Neural cell (in vitro differentiated cells): ENCODE measurements at regions not wholly inside any gene's neighbourhood (a gene's known extent, or its start where the extent isn't known, plus 50 kb on each side); places are given as distances from the start of the nearest gene placed in this dataset.

ENCODE experiments used
- H2AFZ ChIP-seq: fragments of 200-600, 300-800 bp; sonication (generic), shearing (Covaris generic); 2 replicates; pipeline ENCODE4 v1.6.0; 2014; ENCODE audit warnings: low read depth, mild to moderate bottlenecking, antibody characterized with exemption, low read length, moderate library complexity
- H3F3A ChIP-seq: fragments of 200-600 bp; shearing (Covaris generic); 2 replicates; pipeline ENCODE4 v1.6.1; 2016; ENCODE audit warnings: mild to moderate bottlenecking, moderate library complexity, mixed read lengths, antibody characterized with exemption, low read length; ENCODE audit not compliant: insufficient read depth, poor library complexity, severe bottlenecking
- H3K27ac ChIP-seq: fragments of 200-600, 300-800 bp; sonication (generic), shearing (Covaris generic); 2 replicates; pipeline ENCODE4 v1.5.1; 2014; ENCODE audit warnings: mild to moderate bottlenecking, low read length, moderate library complexity
- H3K27me3 ChIP-seq: fragments of 300-800, 200-600 bp; sonication (generic), shearing (Covaris generic); 2 replicates; pipeline ENCODE4 v1.6.0; 2014; ENCODE audit warnings: mild to moderate bottlenecking, low read depth, low read length, moderate library complexity; ENCODE audit not compliant: insufficient read depth
- H3K36me3 ChIP-seq: fragments of 300-800, 200-600 bp; sonication (generic), shearing (Covaris generic); 2 replicates; pipeline ENCODE4 v1.5.1; 2014; ENCODE audit warnings: mild to moderate bottlenecking, antibody characterized with exemption, low read length, moderate library complexity; ENCODE audit not compliant: insufficient read depth
- H3K4me2 ChIP-seq: fragments of 300-800, 200-600 bp; sonication (generic), shearing (Covaris generic); 2 replicates; pipeline ENCODE4 v1.6.0; 2014; ENCODE audit warnings: mild to moderate bottlenecking, low read length
- H3K4me3 ChIP-seq: fragments of 300-800, 200-600 bp; sonication (generic), shearing (Covaris generic); 2 replicates; pipeline ENCODE4 v1.5.1; 2014; ENCODE audit warnings: mild to moderate bottlenecking, low read length, moderate library complexity
- H3K79me2 ChIP-seq: fragments of 200-600 bp; shearing (Covaris generic); replicated peaks from 2 replicates; pipeline ENCODE4 v1.6.0; 2014; ENCODE audit warnings: mild to moderate bottlenecking, low read length, moderate library complexity; ENCODE audit not compliant: insufficient read depth
- H3K9ac ChIP-seq: fragments of 300-800, 200-600 bp; sonication (generic), shearing (Covaris generic); 2 replicates; pipeline ENCODE4 v1.6.1; 2016; ENCODE audit warnings: mild to moderate bottlenecking, low read length, mixed read lengths
- H3K9me2 ChIP-seq: fragments of 200-600 bp; shearing (Covaris generic); 2 replicates; pipeline ENCODE4 v1.6.1; 2016; ENCODE audit warnings: mild to moderate bottlenecking, low read length, mixed read lengths; ENCODE audit not compliant: insufficient read depth
- H3K9me3 ChIP-seq: fragments of 200-600, 300-800 bp; sonication (generic), shearing (Covaris generic); 2 replicates; pipeline ENCODE4 v1.6.1; 2016; ENCODE audit warnings: mild to moderate bottlenecking, mixed run types, low read length, moderate library complexity, mixed read lengths
- H4K20me1 ChIP-seq: fragments of 200-600 bp; shearing (Covaris generic); 2 replicates; pipeline ENCODE4 v1.6.1; 2016; ENCODE audit warnings: mild to moderate bottlenecking, mixed run types; ENCODE audit not compliant: insufficient read depth
- EP300 ChIP-seq: fragments of 450-650 bp; conservative IDR thresholded peaks from 2 replicates; pipeline ENCODE4 v1.6.1; 2014; ENCODE audit warnings: antibody characterized with exemption, mild to moderate bottlenecking, moderate library complexity; ENCODE audit not compliant: poor library complexity, severe bottlenecking
- EZH2 ChIP-seq: fragments of 200-600, 300-800 bp; shearing (Covaris generic), sonication (generic); IDR thresholded peaks from 2 replicates; pipeline ENCODE4 v1.6.1; 2014; ENCODE audit warnings: antibody characterized with exemption, low read length, borderline replicate concordance, mild to moderate bottlenecking; ENCODE audit not compliant: insufficient read depth, poor library complexity, severe bottlenecking
- MXI1 ChIP-seq: fragments of 450-650 bp; conservative IDR thresholded peaks from 2 replicates; pipeline ENCODE4 v1.6.1; 2014; ENCODE audit warnings: antibody characterized with exemption, mild to moderate bottlenecking; ENCODE audit not compliant: poor library complexity, severe bottlenecking
- POLR2AphosphoS5 ChIP-seq: IDR thresholded peaks from 2 replicates; pipeline ENCODE4 v1.6.1; 2012
- RAD21 ChIP-seq: fragments of 450-650 bp; conservative IDR thresholded peaks from 2 replicates; pipeline ENCODE4 v1.6.1; 2014; ENCODE audit warnings: antibody characterized with exemption, mild to moderate bottlenecking, moderate library complexity
- SMC3 ChIP-seq: fragments of 450-650 bp; conservative IDR thresholded peaks from 2 replicates; pipeline ENCODE4 v1.6.1; 2014; ENCODE audit warnings: antibody characterized with exemption, mild to moderate bottlenecking, moderate library complexity; ENCODE audit not compliant: poor library complexity
- TAF1 ChIP-seq: IDR thresholded peaks from 2 replicates; pipeline ENCODE4 v1.6.1; 2012; ENCODE audit warnings: low read depth
- TF ChIP-seq, protein P1 (sequence below): fragments of 450-650 bp; IDR thresholded peaks from 2 replicates; pipeline ENCODE4 v1.5.1; 2014; ENCODE audit warnings: antibody characterized with exemption, mild to moderate bottlenecking, moderate library complexity; ENCODE audit not compliant: poor library complexity, severe bottlenecking
- TF ChIP-seq, protein P2 (sequence below): IDR thresholded peaks from 2 replicates; pipeline ENCODE4 v1.6.1; 2012; ENCODE audit warnings: borderline replicate concordance

DNA sequence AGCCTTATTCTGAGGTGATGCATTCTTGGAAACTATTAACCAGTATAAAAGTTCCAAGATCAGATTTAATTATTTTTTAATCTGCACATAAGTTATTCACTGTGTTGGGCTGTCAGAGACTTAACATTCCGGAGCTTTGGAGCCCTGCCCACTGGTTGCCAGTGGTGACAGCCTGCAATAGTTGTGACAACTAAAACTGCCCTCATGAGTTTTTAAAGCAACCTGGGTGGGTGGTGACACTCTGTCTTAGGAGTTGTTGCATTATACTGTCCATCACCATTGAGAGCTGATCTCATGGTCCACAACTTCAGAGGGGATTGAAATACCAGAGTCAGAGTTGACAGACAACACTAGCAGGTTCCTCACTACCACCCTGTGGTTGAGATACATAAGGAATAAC lies 653.9 kb upstream of the USP24 start:
- Histone ChIP-seq H4K20me1 (no peaks in the 10 kb centered on the region), H3K79me2 (no peaks in the 10 kb centered on the region), H3K9me2 (no peaks in the 10 kb centered on the region), H3K9ac (no peak overlapping the region), H3K27me3 (no peaks in the 10 kb centered on the region), H3K4me2 (no peak overlapping the region), H3K27ac (no peak overlapping the region), H3K9me3 (no peaks in the 10 kb centered on the region), H3K36me3 (no peaks in the 10 kb centered on the region), H3K4me3 (no peak overlapping the region), H3F3A (no peaks in the 10 kb centered on the region), H2AFZ (no peak overlapping the region)
- no peak for TF ChIP-seq SMC3
- TF ChIP-seq, protein P1, sequence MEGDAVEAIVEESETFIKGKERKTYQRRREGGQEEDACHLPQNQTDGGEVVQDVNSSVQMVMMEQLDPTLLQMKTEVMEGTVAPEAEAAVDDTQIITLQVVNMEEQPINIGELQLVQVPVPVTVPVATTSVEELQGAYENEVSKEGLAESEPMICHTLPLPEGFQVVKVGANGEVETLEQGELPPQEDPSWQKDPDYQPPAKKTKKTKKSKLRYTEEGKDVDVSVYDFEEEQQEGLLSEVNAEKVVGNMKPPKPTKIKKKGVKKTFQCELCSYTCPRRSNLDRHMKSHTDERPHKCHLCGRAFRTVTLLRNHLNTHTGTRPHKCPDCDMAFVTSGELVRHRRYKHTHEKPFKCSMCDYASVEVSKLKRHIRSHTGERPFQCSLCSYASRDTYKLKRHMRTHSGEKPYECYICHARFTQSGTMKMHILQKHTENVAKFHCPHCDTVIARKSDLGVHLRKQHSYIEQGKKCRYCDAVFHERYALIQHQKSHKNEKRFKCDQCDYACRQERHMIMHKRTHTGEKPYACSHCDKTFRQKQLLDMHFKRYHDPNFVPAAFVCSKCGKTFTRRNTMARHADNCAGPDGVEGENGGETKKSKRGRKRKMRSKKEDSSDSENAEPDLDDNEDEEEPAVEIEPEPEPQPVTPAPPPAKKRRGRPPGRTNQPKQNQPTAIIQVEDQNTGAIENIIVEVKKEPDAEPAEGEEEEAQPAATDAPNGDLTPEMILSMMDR: no peak

DNA sequence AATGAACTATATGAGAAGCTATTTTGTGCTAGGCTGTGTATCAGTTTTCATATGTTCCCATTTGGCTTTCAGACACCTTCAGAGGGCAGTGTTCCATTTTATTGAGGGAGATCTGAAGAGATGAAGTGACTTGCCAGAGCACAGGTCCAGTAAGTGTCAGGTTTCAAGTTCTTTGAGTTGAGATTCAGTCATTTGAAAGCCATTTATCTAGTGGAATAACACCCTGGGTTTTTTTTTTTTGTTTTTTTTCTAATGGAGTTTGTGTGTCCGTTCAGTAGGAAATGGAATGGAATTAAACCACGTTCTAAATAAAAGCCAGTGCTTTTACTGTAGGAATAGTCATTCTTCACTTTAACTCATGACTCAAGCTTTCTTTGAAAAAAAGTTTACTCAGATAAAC lies 652.9 kb upstream of the USP24 start:
- H3K27me3 ChIP-seq: no peaks in the 10 kb centered on the region
- H3K79me2 ChIP-seq: no peaks in the 10 kb centered on the region
- no peak overlapping the region for H3K9ac ChIP-seq
- H2AFZ ChIP-seq: no peak overlapping the region
- H3K27ac ChIP-seq: no peak overlapping the region
- TF ChIP-seq RAD21 (no peak), SMC3 (no peak), POLR2AphosphoS5 (no peak), EZH2 (no peak), MXI1 (no peak), EP300 (no peak), TAF1 (no peak)
- TF ChIP-seq, protein P2, sequence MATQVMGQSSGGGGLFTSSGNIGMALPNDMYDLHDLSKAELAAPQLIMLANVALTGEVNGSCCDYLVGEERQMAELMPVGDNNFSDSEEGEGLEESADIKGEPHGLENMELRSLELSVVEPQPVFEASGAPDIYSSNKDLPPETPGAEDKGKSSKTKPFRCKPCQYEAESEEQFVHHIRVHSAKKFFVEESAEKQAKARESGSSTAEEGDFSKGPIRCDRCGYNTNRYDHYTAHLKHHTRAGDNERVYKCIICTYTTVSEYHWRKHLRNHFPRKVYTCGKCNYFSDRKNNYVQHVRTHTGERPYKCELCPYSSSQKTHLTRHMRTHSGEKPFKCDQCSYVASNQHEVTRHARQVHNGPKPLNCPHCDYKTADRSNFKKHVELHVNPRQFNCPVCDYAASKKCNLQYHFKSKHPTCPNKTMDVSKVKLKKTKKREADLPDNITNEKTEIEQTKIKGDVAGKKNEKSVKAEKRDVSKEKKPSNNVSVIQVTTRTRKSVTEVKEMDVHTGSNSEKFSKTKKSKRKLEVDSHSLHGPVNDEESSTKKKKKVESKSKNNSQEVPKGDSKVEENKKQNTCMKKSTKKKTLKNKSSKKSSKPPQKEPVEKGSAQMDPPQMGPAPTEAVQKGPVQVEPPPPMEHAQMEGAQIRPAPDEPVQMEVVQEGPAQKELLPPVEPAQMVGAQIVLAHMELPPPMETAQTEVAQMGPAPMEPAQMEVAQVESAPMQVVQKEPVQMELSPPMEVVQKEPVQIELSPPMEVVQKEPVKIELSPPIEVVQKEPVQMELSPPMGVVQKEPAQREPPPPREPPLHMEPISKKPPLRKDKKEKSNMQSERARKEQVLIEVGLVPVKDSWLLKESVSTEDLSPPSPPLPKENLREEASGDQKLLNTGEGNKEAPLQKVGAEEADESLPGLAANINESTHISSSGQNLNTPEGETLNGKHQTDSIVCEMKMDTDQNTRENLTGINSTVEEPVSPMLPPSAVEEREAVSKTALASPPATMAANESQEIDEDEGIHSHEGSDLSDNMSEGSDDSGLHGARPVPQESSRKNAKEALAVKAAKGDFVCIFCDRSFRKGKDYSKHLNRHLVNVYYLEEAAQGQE: no peak
- TF ChIP-seq, protein P1: no peak
- no peak overlapping the region for H3K4me2 ChIP-seq
- no peaks in the 10 kb centered on the region for H4K20me1 ChIP-seq
- no peaks in the 10 kb centered on the region for H3K9me2 ChIP-seq
- H3K9me3 ChIP-seq: no peaks in the 10 kb centered on the region
- H3K4me3 ChIP-seq: no peak overlapping the region
- no peaks in the 10 kb centered on the region for H3F3A ChIP-seq
- H3K36me3 ChIP-seq: no peaks in the 10 kb centered on the region
